A673 (cell line): ENCODE measurements at regions not wholly inside any gene's neighbourhood (a gene's known extent, or its start where the extent isn't known, plus 50 kb on each side); places are given as distances from the start of the nearest gene placed in this dataset.

Source experiments
- BruUV-seq: library from RNA; stranded (reverse); fragments of 400-500 nt; replicated peaks from 2 replicates; lab custom pipeline; 2021; lab: Mats Ljungman, UMichigan
- CTCF ChIA-PET: fragments of 300-600 bp; sonication (Branson Sonifier 250); formaldehyde crosslinking; loops from one replicate; lab custom pipeline; 2022; ENCODE audit warnings: antibody characterized with exemption; lab: Charles Lee
- POLR2A ChIA-PET: fragments of 300-600 bp; sonication (Branson Sonifier 250); formaldehyde crosslinking; loops from one replicate; lab custom pipeline; 2022; ENCODE audit warnings: antibody characterized with exemption; ENCODE audit not compliant: low non-redundant PET; lab: Charles Lee
- DNase-seq: peaks from one replicate; pipeline ENCODE4 v3.0.0-alpha.2; 2015; ENCODE audit warnings: low spot score
- H3K27ac ChIP-seq: fragments of 200-600 bp; sonication (generic); 2 replicates; pipeline ENCODE4 v1.5.1; 2016; ENCODE audit warnings: mixed run types, low read depth, mild to moderate bottlenecking, mixed read lengths, antibody characterized with exemption, low read length; ENCODE audit not compliant: poor library complexity, severe bottlenecking
- H3K27me3 ChIP-seq: fragments of 200-600 bp; sonication (generic); replicated peaks from 2 replicates; pipeline ENCODE4 v1.6.1; 2017; ENCODE audit warnings: mixed run types, low read depth, mild to moderate bottlenecking, mixed read lengths, antibody characterized with exemption, low read length; ENCODE audit not compliant: insufficient read depth, poor library complexity
- H3K36me3 ChIP-seq: fragments of 200-600 bp; sonication (generic); 2 replicates; pipeline ENCODE4 v1.6.1; 2016; ENCODE audit warnings: mixed run types, mild to moderate bottlenecking, mixed read lengths, antibody characterized with exemption, low read length; ENCODE audit not compliant: insufficient read depth, poor library complexity, severe bottlenecking
- H3K4me1 ChIP-seq: fragments of 200-600 bp; sonication (generic); 2 replicates; pipeline ENCODE4 v1.6.1; 2017; ENCODE audit warnings: mixed run types, mild to moderate bottlenecking, mixed read lengths, antibody characterized with exemption, low read length; ENCODE audit not compliant: insufficient read depth, poor library complexity, severe bottlenecking
- H3K4me3 ChIP-seq: fragments of 200-600 bp; sonication (generic); 2 replicates; pipeline ENCODE4 v1.5.1; 2016; ENCODE audit warnings: low read depth, mixed run types, mild to moderate bottlenecking, mixed read lengths, low read length; ENCODE audit not compliant: poor library complexity, severe bottlenecking
- H3K9me3 ChIP-seq: fragments of 200-600 bp; sonication (generic); 2 replicates; pipeline ENCODE4 v1.6.1; 2016; ENCODE audit warnings: mixed run types, low read depth, mild to moderate bottlenecking, mixed read lengths, antibody characterized with exemption, low read length; ENCODE audit not compliant: poor library complexity, severe bottlenecking
- EZH2 ChIP-seq: fragments of 200-600 bp; sonication (generic); IDR thresholded peaks from 2 replicates; pipeline ENCODE4 v1.6.1; 2017; ENCODE audit warnings: borderline replicate concordance, low read depth, mild to moderate bottlenecking, mixed read lengths, antibody characterized with exemption, low read length; ENCODE audit not compliant: poor library complexity, severe bottlenecking
- intact Hi-C: fragments of 100-400 bp; cut with micrococcal nuclease; formaldehyde crosslinking; loops from one replicate; pipeline ENCODE4 v1.10.0; 2022; ENCODE audit not compliant: unreplicated experiment
- TF ChIP-seq, protein P1 (sequence below): fragments of 300-800, 200-600 bp; sonication (generic); conservative IDR thresholded peaks from 2 replicates; pipeline ENCODE4 v1.5.1; 2017; ENCODE audit warnings: low read depth, mild to moderate bottlenecking, antibody characterized with exemption, low read length, moderate library complexity, mixed read lengths

GRCh38 chr20:40205971-40206370 lies 483.1 kb downstream of the MAFB start:
- TF ChIP-seq, protein P1, sequence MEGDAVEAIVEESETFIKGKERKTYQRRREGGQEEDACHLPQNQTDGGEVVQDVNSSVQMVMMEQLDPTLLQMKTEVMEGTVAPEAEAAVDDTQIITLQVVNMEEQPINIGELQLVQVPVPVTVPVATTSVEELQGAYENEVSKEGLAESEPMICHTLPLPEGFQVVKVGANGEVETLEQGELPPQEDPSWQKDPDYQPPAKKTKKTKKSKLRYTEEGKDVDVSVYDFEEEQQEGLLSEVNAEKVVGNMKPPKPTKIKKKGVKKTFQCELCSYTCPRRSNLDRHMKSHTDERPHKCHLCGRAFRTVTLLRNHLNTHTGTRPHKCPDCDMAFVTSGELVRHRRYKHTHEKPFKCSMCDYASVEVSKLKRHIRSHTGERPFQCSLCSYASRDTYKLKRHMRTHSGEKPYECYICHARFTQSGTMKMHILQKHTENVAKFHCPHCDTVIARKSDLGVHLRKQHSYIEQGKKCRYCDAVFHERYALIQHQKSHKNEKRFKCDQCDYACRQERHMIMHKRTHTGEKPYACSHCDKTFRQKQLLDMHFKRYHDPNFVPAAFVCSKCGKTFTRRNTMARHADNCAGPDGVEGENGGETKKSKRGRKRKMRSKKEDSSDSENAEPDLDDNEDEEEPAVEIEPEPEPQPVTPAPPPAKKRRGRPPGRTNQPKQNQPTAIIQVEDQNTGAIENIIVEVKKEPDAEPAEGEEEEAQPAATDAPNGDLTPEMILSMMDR: no peak
- no peak for TF ChIP-seq EZH2
- Histone ChIP-seq H3K36me3 (no peaks in the 10 kb centered on the region), H3K27ac (no peak overlapping the region), H3K4me3 (no peak overlapping the region), H3K27me3 (no peaks in the 10 kb centered on the region), H3K4me1 (no peaks in the 10 kb centered on the region), H3K9me3 (no peaks in the 10 kb centered on the region)
- POLR2A ChIA-PET: no interaction called here
- intact Hi-C loops: no loop called here
- no TSS peak for BruUV-seq
- CTCF ChIA-PET: no interaction called here
- DNase-seq: no peak

DNA sequence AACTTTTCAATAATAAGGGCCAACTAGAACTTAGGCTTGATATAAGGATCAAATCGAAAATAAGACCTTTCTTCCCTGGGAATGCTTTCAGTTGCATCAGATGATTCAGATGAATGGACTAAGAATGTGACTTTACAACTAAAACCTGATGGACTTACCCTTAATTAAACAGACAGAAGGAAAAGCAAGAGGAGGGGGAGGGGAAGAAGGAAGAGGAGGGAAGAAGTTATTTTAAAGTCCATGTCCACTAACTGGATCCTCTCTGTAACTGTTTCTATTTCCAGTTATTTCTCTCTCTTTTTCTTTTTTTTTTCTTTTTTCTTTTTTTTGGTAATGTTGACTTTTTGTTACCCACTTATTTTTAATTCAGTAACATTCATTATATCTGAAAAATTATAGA lies 486.0 kb downstream of the MAFB start:
- no peaks in the 10 kb centered on the region for H3K27me3 ChIP-seq
- intact Hi-C loops: no loop called here
- H3K36me3 ChIP-seq: no peaks in the 10 kb centered on the region
- BruUV-seq: no TSS peak
- no peaks in the 10 kb centered on the region for H3K9me3 ChIP-seq
- ChIA-PET CTCF (no interaction called here), POLR2A (no interaction called here)
- TF ChIP-seq EZH2: no peak
- TF ChIP-seq, protein P1: no peak
- DNase-seq: no peak
- no peaks in the 10 kb centered on the region for H3K4me1 ChIP-seq
- no peak overlapping the region for H3K4me3 ChIP-seq
- H3K27ac ChIP-seq: no peak overlapping the region

DNA sequence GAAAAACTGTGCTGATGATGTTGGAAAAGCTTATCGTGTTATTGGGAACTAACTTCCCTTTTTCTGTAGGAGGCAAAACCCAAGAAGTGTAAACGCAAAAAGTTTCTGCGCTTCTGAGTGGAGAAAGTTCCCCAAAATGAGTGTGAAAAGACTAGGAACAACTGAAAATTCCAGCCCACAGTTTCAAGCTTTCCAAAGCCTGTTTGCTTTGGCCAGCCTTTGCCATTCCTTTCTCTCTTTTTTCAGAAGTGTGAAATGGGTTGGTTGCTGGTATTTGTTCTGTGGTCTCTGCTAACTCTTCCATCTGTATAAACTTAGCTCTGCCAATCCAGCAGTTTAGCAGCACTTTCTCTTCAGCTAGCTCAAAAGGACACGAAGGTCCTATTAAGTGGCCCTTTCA lies 491.3 kb downstream of the MAFB start:
- Histone ChIP-seq H3K4me1 (no peaks in the 10 kb centered on the region), H3K27me3 (no peaks in the 10 kb centered on the region), H3K4me3 (no peak overlapping the region), H3K27ac (no peak overlapping the region), H3K36me3 (no peaks in the 10 kb centered on the region), H3K9me3 (no peaks in the 10 kb centered on the region)
- BruUV-seq: no TSS peak
- intact Hi-C loops: no loop called here
- no peak for TF ChIP-seq EZH2
- TF ChIP-seq, protein P1: no peak
- ChIA-PET POLR2A (interaction anchor here (0.6 kb wide), 1 partner anchor 39 kb away, joined by 3 read pairs; no protein-coding TSS in a partner anchor), CTCF (no interaction called here)
- no peak for DNase-seq
